H9 (cell line): ENCODE measurements at regions not wholly inside any gene's neighbourhood (a gene's known extent, or its start where the extent isn't known, plus 50 kb on each side); places are given as distances from the start of the nearest gene placed in this dataset.

Source experiments
- DNase-seq: peaks from one replicate; pipeline ENCODE4 v3.0.0-alpha.2; 2017
- H2AFZ ChIP-seq: one replicate; pipeline ENCODE4 v1.6.1; 2013; ENCODE audit warnings: mild to moderate bottlenecking, low read length, control low read depth, moderate library complexity
- H2AK5ac ChIP-seq: 2 replicates; pipeline ENCODE4 v1.6.1; 2013; ENCODE audit warnings: low read length, control low read depth, mixed read lengths; ENCODE audit not compliant: insufficient read length
- H2BK120ac ChIP-seq: one replicate; pipeline ENCODE4 v1.6.1; 2013; ENCODE audit warnings: low read depth, mild to moderate bottlenecking, low read length, control low read depth, inconsistent platforms; ENCODE audit not compliant: poor library complexity, severe bottlenecking
- H2BK12ac ChIP-seq: 2 replicates; pipeline ENCODE4 v1.6.1; 2013; ENCODE audit warnings: low read length, control low read depth, mixed read lengths, low read depth; ENCODE audit not compliant: insufficient read length
- H2BK15ac ChIP-seq: 2 replicates; pipeline ENCODE4 v1.6.1; 2013; ENCODE audit warnings: low read depth, low read length, control low read depth
- H2BK20ac ChIP-seq: one replicate; pipeline ENCODE4 v1.6.1; 2013; ENCODE audit warnings: low read depth, mild to moderate bottlenecking, low read length, control low read depth, inconsistent platforms; ENCODE audit not compliant: poor library complexity, severe bottlenecking
- H2BK5ac ChIP-seq: 2 replicates; pipeline ENCODE4 v1.6.1; 2013; ENCODE audit warnings: low read length, control low read depth, mixed read lengths; ENCODE audit not compliant: insufficient read length
- H3K14ac ChIP-seq: 2 replicates; pipeline ENCODE4 v1.6.1; 2013; ENCODE audit warnings: low read length, control low read depth; ENCODE audit not compliant: insufficient read depth
- H3K18ac ChIP-seq: 2 replicates; pipeline ENCODE4 v1.6.1; 2013; ENCODE audit warnings: low read depth, mild to moderate bottlenecking, mixed read lengths, low read length, control low read depth; ENCODE audit not compliant: insufficient read length
- H3K23ac ChIP-seq: 2 replicates; pipeline ENCODE4 v1.6.1; 2013; ENCODE audit warnings: low read length, control low read depth, mixed read lengths, low read depth; ENCODE audit not compliant: insufficient read length
- H3K23me2 ChIP-seq: 2 replicates; pipeline ENCODE4 v1.6.1; 2013; ENCODE audit warnings: low read depth, mild to moderate bottlenecking, mixed read lengths, low read length, control low read depth; ENCODE audit not compliant: insufficient read length, poor library complexity, severe bottlenecking
- H3K27ac ChIP-seq: 2 replicates; pipeline ENCODE4 v1.5.1; 2013; ENCODE audit warnings: low read length, control low read depth, mixed read lengths, low read depth; ENCODE audit not compliant: insufficient read length
- H3K27me3 ChIP-seq: 2 replicates; pipeline ENCODE4 v1.6.1; 2013; ENCODE audit warnings: low read length, control low read depth, inconsistent platforms; ENCODE audit not compliant: insufficient read depth
- H3K4ac ChIP-seq: 2 replicates; pipeline ENCODE4 v1.6.1; 2013; ENCODE audit warnings: low read depth, mild to moderate bottlenecking, control low read depth, inconsistent platforms, low read length, moderate library complexity
- H3K4me1 ChIP-seq: 2 replicates; pipeline ENCODE4 v1.6.1; 2013; ENCODE audit warnings: low read length, control low read depth, inconsistent platforms; ENCODE audit not compliant: insufficient read depth
- H3K4me2 ChIP-seq: 2 replicates; pipeline ENCODE4 v1.6.1; 2013; ENCODE audit warnings: low read length, control low read depth, mixed read lengths; ENCODE audit not compliant: insufficient read length, insufficient read depth
- H3K56ac ChIP-seq: 2 replicates; pipeline ENCODE4 v1.6.1; 2013; ENCODE audit warnings: low read depth, mild to moderate bottlenecking, mixed read lengths, low read length, control low read depth; ENCODE audit not compliant: insufficient read length
- H3K79me1 ChIP-seq: 2 replicates; pipeline ENCODE4 v1.6.1; 2013; ENCODE audit warnings: low read depth, mild to moderate bottlenecking, moderate library complexity, low read length, control low read depth, inconsistent platforms; ENCODE audit not compliant: insufficient read depth, poor library complexity, severe bottlenecking
- H3K79me2 ChIP-seq: 2 replicates; pipeline ENCODE4 v1.6.1; 2013; ENCODE audit warnings: low read length, control low read depth, inconsistent platforms; ENCODE audit not compliant: insufficient read depth
- H3K9ac ChIP-seq: 2 replicates; pipeline ENCODE4 v1.6.1; 2013; ENCODE audit warnings: low read length, control low read depth, mixed read lengths; ENCODE audit not compliant: insufficient read length; ENCODE audit errors: extremely low read depth
- H3K9me3 ChIP-seq: one replicate; pipeline ENCODE4 v1.6.1; 2013; ENCODE audit warnings: low read depth, low read length, inconsistent platforms; ENCODE audit not compliant: control insufficient read depth
- H3T11ph ChIP-seq: one replicate; pipeline ENCODE4 v1.6.1; 2013; ENCODE audit warnings: mild to moderate bottlenecking, low read length, control low read depth, inconsistent platforms
- H4K20me1 ChIP-seq: one replicate; pipeline ENCODE4 v1.6.1; 2013; ENCODE audit not compliant: control insufficient read depth, insufficient read length, insufficient read depth
- H4K5ac ChIP-seq: 2 replicates; pipeline ENCODE4 v1.6.1; 2013; ENCODE audit warnings: low read depth, mild to moderate bottlenecking, mixed read lengths, low read length, control low read depth; ENCODE audit not compliant: insufficient read length
- H4K8ac ChIP-seq: replicated peaks from 2 replicates; pipeline ENCODE4 v1.6.1; 2013; ENCODE audit warnings: low read length, control low read depth, mixed read lengths, low read depth; ENCODE audit not compliant: insufficient read length
- H4K91ac ChIP-seq: 2 replicates; pipeline ENCODE4 v1.6.1; 2013; ENCODE audit warnings: low read depth, mild to moderate bottlenecking, moderate library complexity, mixed read lengths, low read length, control low read depth; ENCODE audit not compliant: insufficient read length
- H3K27ac Mint-ChIP-seq, 3 experiments: 2 replicates in 2 of 3; 3 replicates in 1 of 3; pipeline ENCODE4 v1.8.0; 2020 to 2021; ENCODE audit warnings: mixed read lengths in 3 of 3, mild to moderate bottlenecking in 1 of 3, moderate library complexity in 1 of 3
- H3K27me3 Mint-ChIP-seq: 2 replicates; pipeline ENCODE4 v1.8.0; 2021; ENCODE audit warnings: low read depth, mild to moderate bottlenecking, moderate library complexity, mixed read lengths
- H3K36me3 Mint-ChIP-seq, 3 experiments: 2 replicates in 2 of 3; 3 replicates in 1 of 3; pipeline ENCODE4 v1.8.0; 2020 to 2021; ENCODE audit warnings: low read depth in 3 of 3, mixed read lengths in 3 of 3; ENCODE audit not compliant: insufficient read depth in 1 of 3
- H3K4me1 Mint-ChIP-seq, 2 experiments: 2 replicates each; pipeline ENCODE4 v1.8.0; 2020; ENCODE audit warnings: mixed read lengths in 2 of 2
- H3K4me3 Mint-ChIP-seq, 2 experiments: 2 replicates in 1 of 2; 3 replicates in 1 of 2; pipeline ENCODE4 v1.8.0; 2020 to 2021; ENCODE audit warnings: mild to moderate bottlenecking in 2 of 2, mixed read lengths in 2 of 2, moderate library complexity in 1 of 2
- H3K9me3 Mint-ChIP-seq, 2 experiments: 2 replicates in 1 of 2; 3 replicates in 1 of 2; pipeline ENCODE4 v1.8.0; 2020; ENCODE audit warnings: mild to moderate bottlenecking in 2 of 2, mixed read lengths in 2 of 2, moderate library complexity in 1 of 2
- WGBS: extraction: QIAGEN DNeasy Blood & Tissue Kit; methylation state at CpG from one replicate; pipeline ENCODE4 v1.1.7; 2013; ENCODE audit warnings: missing lambda C conversion rate, low lambda C conversion rate, mixed read lengths; ENCODE audit not compliant: insufficient read length; ENCODE audit errors: extremely low coverage; 5-methylcytosine and 5-hydroxymethylcytosine counted together
- TF ChIP-seq, protein P1 (sequence below): fragments of 200-600 bp; sonication (generic); conservative IDR thresholded peaks from 3 replicates; pipeline ENCODE4 v1.8.0; 2021; ENCODE audit warnings: antibody characterized with exemption, mild to moderate bottlenecking

DNA sequence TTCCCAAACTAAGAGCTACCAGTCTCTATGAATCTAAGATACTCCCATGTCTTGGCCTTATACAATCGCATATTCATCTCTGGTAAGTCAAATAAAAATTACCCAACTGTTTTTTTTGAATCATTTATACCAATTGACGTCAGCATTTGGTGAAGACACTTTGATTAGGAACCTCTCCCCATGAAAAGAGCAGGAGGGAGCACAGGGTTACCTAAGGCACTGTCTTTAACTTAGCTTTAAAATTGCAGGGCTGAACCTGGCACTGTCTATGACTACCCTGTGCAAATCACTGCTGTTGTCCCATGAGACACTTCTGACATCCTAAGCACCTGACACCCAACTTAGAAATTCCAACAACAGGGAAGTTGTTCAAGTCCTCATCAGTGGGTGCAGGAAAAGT lies 586.4 kb downstream of the MAT2B start:
- Histone ChIP-seq H2BK15ac (no peak overlapping the region), H3K79me2 (no peaks in the 10 kb centered on the region), H3K23ac (no peak overlapping the region), H2BK20ac (no peak overlapping the region), H2BK12ac (no peak overlapping the region), H2BK5ac (no peak overlapping the region), H3T11ph (no peak overlapping the region), H3K4me1 (no peaks in the 10 kb centered on the region), H3K27me3 (no peaks in the 10 kb centered on the region), H2BK120ac (no peak overlapping the region), H4K5ac (no peak overlapping the region), H3K9me3 (no peaks in the 10 kb centered on the region), H3K79me1 (no peaks in the 10 kb centered on the region), H4K20me1 (no peaks in the 10 kb centered on the region), H3K4me2 (no peak overlapping the region), H2AFZ (no peak overlapping the region), H3K23me2 (no peaks in the 10 kb centered on the region), H3K56ac (no peak overlapping the region), H4K91ac (no peak overlapping the region), H3K18ac (no peak overlapping the region), H4K8ac (no peak overlapping the region), H3K14ac (no peak overlapping the region), H3K9ac (no peak overlapping the region), H2AK5ac (no peak overlapping the region), H3K4ac (no peak overlapping the region), H3K27ac (no peak overlapping the region)
- H3K4me1 Mint-ChIP-seq = 0 out of 4 replicates have a peak, but pooled peaks cover 0 to under 1% of the 10 kb centered on the region in 2 experiments
- H3K27ac Mint-ChIP-seq = no peak overlapping the region
- DNase-seq = no peak
- WGBS = no CpG with 5 or more reads among the region's 2 CpGs
- no peak overlapping the region for H3K4me3 Mint-ChIP-seq
- TF ChIP-seq, protein P1, sequence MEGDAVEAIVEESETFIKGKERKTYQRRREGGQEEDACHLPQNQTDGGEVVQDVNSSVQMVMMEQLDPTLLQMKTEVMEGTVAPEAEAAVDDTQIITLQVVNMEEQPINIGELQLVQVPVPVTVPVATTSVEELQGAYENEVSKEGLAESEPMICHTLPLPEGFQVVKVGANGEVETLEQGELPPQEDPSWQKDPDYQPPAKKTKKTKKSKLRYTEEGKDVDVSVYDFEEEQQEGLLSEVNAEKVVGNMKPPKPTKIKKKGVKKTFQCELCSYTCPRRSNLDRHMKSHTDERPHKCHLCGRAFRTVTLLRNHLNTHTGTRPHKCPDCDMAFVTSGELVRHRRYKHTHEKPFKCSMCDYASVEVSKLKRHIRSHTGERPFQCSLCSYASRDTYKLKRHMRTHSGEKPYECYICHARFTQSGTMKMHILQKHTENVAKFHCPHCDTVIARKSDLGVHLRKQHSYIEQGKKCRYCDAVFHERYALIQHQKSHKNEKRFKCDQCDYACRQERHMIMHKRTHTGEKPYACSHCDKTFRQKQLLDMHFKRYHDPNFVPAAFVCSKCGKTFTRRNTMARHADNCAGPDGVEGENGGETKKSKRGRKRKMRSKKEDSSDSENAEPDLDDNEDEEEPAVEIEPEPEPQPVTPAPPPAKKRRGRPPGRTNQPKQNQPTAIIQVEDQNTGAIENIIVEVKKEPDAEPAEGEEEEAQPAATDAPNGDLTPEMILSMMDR = no peak
- peaks cover 0 to 6% of the 10 kb centered on the region in 2 experiments; a peak in 2 of 5 replicates for H3K9me3 Mint-ChIP-seq
- no peaks in the 10 kb centered on the region for H3K36me3 Mint-ChIP-seq
- H3K27me3 Mint-ChIP-seq = no peaks in the 10 kb centered on the region
